NCI-H82 treated with DMSO at 0.1 percent for 48 hours (cell line): ENCODE measurements at regions not wholly inside any gene's neighbourhood (a gene's known extent, or its start where the extent isn't known, plus 50 kb on each side); places are given as distances from the start of the nearest gene placed in this dataset.
"Not testable (repeated sequence)": the region's sequence is repeated elsewhere in the genome, so short reads cannot be mapped to it uniquely, and the experiment has no call there.

Experiments used
- DNase-seq: peaks from one replicate; lab custom pipeline; 2025; ENCODE audit not compliant: unreplicated experiment; lab: John Stamatoyannopoulos, UW

- no peak for DNase-seq
Measured at GRCh38 chr1:196091397-196092135, 516.7 kb downstream of the KCNT2 start.

GRCh38 chr1:196090226-196090625 is 518.0 kb downstream of the KCNT2 start:
- DNase-seq = no peak

GRCh38 chr1:196088541-196088940 is 519.7 kb downstream of the KCNT2 start:
- no peak for DNase-seq

GRCh38 chr1:196078691-196079090 is 529.5 kb downstream of the KCNT2 start:
- no peak for DNase-seq

- no peak for DNase-seq
Measured at GRCh38 chr1:196075621-196076020, 532.6 kb downstream of the KCNT2 start.

GRCh38 chr1:196074182-196074581 is 534.1 kb downstream of the KCNT2 start:
- no peak for DNase-seq

DNA sequence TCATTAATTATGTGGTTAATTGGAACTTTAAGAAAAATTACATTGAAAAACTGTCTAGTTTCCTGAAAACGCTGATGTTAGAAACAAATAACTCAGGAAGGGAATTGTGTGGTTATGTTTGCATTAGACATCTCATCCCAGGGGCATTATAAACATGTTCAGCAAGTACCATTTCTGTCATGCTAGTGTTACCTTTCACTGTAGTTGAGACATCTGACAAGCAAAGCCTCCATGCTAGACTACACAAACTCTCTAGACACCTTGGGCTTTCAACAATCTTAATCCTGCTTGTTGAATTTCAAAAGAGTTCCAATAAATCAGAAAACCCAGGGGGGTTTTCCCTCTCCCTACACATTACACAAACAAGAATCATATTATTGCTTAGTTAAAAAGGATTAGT is 536.8 kb downstream of the KCNT2 start:
- no peak for DNase-seq

- no peak for DNase-seq
Measured at GRCh38 chr1:196070940-196071339, 537.3 kb downstream of the KCNT2 start.

GRCh38 chr1:196063952-196064351 is 544.3 kb downstream of the KCNT2 start:
- no peak for DNase-seq

DNA sequence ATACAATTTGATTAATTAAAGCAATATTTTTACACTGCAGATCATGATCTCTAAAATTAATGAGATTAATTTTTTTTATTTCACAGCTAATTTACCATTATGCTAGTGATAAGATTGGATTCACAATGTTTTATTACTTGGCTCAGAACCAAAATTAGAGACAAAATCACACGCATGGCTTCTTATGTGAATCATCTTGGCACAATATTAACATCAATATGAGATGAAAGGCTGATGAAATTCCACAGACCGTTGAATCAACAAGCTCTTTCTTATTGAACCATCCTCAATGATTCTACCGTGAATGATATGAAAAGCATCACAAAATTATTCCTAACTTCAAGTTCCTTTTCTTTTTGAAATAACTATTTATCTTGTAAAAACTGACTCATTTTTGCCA is 544.9 kb downstream of the KCNT2 start:
- DNase-seq = no peak

- no peak for DNase-seq
Measured at GRCh38 chr1:196060539-196060938, 547.7 kb downstream of the KCNT2 start.

DNA sequence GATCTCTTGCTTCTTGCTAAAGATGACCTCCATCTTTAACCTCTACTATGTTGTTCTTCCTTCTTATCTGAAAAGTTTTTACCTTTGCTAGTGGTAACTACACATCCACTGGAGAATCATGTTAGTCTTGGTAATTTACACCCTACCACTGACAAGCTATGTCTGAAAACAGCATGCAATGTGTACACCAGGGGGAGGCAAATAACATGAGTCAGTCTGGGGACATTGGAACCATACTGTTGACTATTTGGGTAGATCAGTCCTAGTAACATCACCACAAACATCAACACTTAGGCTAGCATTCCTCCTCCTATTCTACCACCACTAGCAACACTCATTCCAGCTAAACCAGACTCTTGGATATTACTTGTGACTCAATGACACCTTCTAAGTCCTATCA is 549.0 kb downstream of the KCNT2 start:
- no peak for DNase-seq

GRCh38 chr1:196056966-196057365 is 551.3 kb downstream of the KCNT2 start:
- DNase-seq = no peak

DNA sequence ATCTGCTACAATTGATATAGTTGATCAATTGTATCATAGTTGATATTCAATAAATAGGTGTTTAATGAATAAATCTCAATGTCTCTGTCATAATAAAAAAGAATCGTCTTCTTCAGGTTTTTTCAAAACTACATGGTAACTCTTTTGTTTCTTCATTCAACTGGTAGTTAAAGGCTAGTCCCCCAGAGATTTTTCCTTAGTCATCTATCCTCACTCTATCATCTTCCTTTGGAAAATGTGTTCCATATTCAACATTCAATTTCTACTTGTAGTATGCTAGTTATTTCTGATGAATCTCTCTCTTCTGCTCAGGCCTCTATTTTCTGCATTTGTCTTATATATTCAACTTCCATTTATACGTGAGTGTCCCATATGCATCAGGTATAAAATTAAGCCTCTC is 558.8 kb downstream of the KCNT2 start:
- DNase-seq = no peak

- no peak for DNase-seq
Measured at GRCh38 chr1:196043268-196043667, 565.0 kb downstream of the KCNT2 start.

DNA sequence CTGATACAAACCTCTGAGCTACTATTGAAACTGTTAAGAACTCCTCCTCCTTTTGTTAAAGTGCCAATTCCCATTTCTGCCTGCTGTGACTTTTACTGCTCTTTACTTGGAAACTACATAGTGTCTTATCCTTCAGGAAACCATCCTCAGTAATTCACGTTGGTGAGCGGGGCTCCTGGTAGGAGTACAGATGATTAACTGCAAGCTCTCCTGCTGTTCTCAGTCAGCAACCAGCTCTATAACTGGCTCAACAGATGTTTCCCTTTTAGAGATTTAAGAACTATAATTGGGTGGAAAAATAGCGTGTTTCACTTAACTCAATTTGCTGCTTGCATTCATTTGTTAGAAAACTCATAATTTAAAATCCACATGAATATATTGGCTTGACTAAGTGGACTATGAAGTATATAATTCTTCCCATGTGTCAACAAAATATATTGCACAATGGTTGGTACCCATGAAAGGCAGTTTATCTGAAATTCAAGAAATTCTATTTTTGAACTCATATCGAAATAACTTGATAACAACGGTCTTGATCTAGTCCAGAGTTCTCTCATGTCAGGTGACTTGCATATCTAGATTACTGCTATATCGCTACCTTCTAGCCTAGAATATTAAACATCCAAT is 574.0 kb downstream of the KCNT2 start:
- no peak for DNase-seq

- DNase-seq = not testable (repeated sequence)
Measured at GRCh38 chr1:196031387-196031786, 576.9 kb downstream of the KCNT2 start.

DNA sequence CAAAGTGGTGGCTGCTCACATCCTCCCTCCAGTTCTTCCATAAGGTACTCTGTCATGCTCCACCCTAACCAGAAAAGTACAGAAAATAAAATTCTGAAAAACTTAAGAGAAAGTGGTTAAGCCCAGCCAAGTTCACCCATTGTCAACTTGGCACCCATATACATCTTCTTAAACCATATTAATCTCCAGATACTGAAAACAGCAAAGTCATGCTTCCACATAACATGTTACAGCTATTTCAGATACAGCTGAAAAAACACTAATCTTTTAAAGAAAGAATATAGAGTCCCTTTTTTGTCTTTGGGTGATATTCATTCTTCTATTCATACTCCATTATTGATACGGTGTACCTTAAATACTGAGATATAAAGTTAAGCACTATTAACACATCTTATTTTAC is 577.8 kb downstream of the KCNT2 start:
- no peak for DNase-seq

DNA sequence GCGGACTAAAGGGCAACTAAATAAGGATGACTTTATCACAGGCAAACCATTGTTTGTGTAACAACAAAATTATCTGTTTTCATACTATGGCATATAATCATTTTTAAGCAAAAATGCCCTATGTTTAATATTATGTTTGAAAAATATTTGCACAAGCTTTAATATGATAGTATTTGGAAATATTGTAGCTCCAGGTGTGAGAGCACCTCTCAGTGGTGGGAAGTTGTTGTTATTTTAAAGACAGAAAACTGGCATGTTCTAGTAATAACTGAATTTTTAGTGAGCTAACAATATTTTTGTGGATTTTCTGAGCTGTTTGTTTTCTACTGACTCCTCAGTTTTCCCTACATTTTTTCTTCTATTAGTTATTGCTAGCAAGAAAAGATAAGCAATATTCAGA is 578.8 kb downstream of the KCNT2 start:
- DNase-seq = no peak

GRCh38 chr1:196027127-196027526 is 581.1 kb downstream of the KCNT2 start:
- DNase-seq = no peak

GRCh38 chr1:196021174-196021573 is 587.1 kb downstream of the KCNT2 start:
- not testable (repeated sequence) for DNase-seq

DNA sequence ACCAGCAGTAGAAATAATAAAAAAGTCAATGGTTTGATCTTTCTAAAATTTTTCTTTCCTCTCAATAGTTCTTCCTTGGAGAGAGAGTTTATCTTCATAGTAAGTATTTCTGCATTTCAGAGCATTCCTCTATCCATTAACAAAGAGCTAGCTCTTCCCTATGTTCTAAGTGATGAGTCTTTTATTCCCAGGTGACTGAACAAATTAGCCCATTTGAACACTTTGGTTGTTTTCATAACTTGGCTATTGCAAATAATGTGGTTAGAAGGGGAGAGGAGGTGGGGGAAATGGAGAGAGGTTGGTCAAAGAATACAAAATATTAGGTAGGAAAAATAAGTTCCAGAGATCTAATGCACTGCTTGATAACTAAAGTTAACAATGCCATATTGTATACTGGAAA is 598.9 kb downstream of the KCNT2 start:
- no peak for DNase-seq

- no peak for DNase-seq
Measured at GRCh38 chr1:196007763-196008162, 600.5 kb downstream of the KCNT2 start.
